Thoracic aorta (tissue), 2 donors: ENCODE measurements at regions not wholly inside any gene's neighbourhood (a gene's known extent, or its start where the extent isn't known, plus 50 kb on each side); places are given as distances from the start of the nearest gene placed in this dataset.

Source experiments
- ATAC-seq: fragments of 150-250 bp; one replicate; pipeline ENCODE4 v1.8.0; 2017; ENCODE audit warnings: low read depth; ENCODE audit not compliant: insufficient number of reproducible peaks, low FRiP score
- DNase-seq: peaks from one replicate; pipeline ENCODE4 v3.0.0-alpha.2; 2020; ENCODE audit warnings: low spot score
- H3K27ac ChIP-seq, 2 donors: fragments of 200-600 bp; sonication (generic); 1 replicate in 1 of 2; 2 replicates in 1 of 2; pipeline ENCODE4 v1.5.1; 2016; ENCODE audit warnings: mild to moderate bottlenecking in 2 of 2, moderate library complexity in 2 of 2
- H3K27me3 ChIP-seq: fragments of 200-600 bp; sonication (generic); replicated peaks from 2 replicates; pipeline ENCODE4 v1.6.0; 2016; ENCODE audit warnings: mild to moderate bottlenecking; ENCODE audit not compliant: insufficient read depth
- H3K36me3 ChIP-seq: fragments of 200-600 bp; sonication (generic); one replicate; pipeline ENCODE4 v1.5.1; 2016
- H3K4me1 ChIP-seq, 2 donors: fragments of 200-600 bp; sonication (generic); 1 replicate in 1 of 2; 2 replicates in 1 of 2; pipeline versions ENCODE4 v1.5.1 to v1.6.0; 2016; ENCODE audit warnings: low read depth in 2 of 2, mild to moderate bottlenecking in 1 of 2; ENCODE audit not compliant: control insufficient read depth in 1 of 2
- H3K4me3 ChIP-seq: fragments of 200-600 bp; sonication (generic); 2 replicates; pipeline ENCODE4 v1.5.1; 2016; ENCODE audit warnings: mild to moderate bottlenecking
- H3K9me3 ChIP-seq: fragments of 200-600 bp; sonication (generic); 2 replicates; pipeline ENCODE4 v1.5.1; 2016
- CTCF ChIP-seq: fragments of 200-600 bp; sonication (generic); IDR thresholded peaks from one replicate; pipeline ENCODE4 v1.5.1; 2019; ENCODE audit warnings: antibody characterized with exemption

GRCh38 chr18:70659036-70659925 is 370.4 kb downstream of the SOCS6 start:
- Histone ChIP-seq H3K27ac (no peak overlapping the region), H3K9me3 (no peaks in the 10 kb centered on the region), H3K27me3 (no peaks in the 10 kb centered on the region), H3K4me1 (no peaks in the 10 kb centered on the region), H3K4me3 (no peak overlapping the region), H3K36me3 (no peaks in the 10 kb centered on the region)
- no peak for TF ChIP-seq CTCF
- DNase-seq (no peak), ATAC-seq (no peak)

- Histone ChIP-seq H3K4me1 (no peaks in the 10 kb centered on the region), H3K9me3 (no peaks in the 10 kb centered on the region), H3K36me3 (no peaks in the 10 kb centered on the region), H3K27me3 (no peaks in the 10 kb centered on the region), H3K27ac (no peak overlapping the region), H3K4me3 (no peak overlapping the region)
- DNase-seq (no peak), ATAC-seq (no peak)
- no peak for TF ChIP-seq CTCF
Observed at GRCh38 chr18:70653671-70654070, 364.8 kb downstream of the SOCS6 start.

GRCh38 chr18:70650878-70651277 is 362.0 kb downstream of the SOCS6 start:
- H3K4me1 ChIP-seq, result no peaks in the 10 kb centered on the region
- H3K9me3 ChIP-seq, result no peaks in the 10 kb centered on the region
- no peaks in the 10 kb centered on the region for H3K36me3 ChIP-seq
- H3K27me3 ChIP-seq, result no peaks in the 10 kb centered on the region
- no peak for DNase-seq
- ATAC-seq, result no peak
- H3K4me3 ChIP-seq, result no peak overlapping the region
- no peak overlapping the region for H3K27ac ChIP-seq
- TF ChIP-seq CTCF, result no peak

GRCh38 chr18:70649683-70650082 is 360.8 kb downstream of the SOCS6 start:
- Histone ChIP-seq H3K27ac (no peak overlapping the region), H3K4me1 (no peaks in the 10 kb centered on the region), H3K4me3 (no peak overlapping the region), H3K36me3 (no peaks in the 10 kb centered on the region), H3K27me3 (no peaks in the 10 kb centered on the region), H3K9me3 (no peaks in the 10 kb centered on the region)
- ATAC-seq (no peak), DNase-seq (no peak)
- no peak for TF ChIP-seq CTCF

GRCh38 chr18:70645971-70646370 is 357.1 kb downstream of the SOCS6 start:
- Histone ChIP-seq H3K27me3 (no peaks in the 10 kb centered on the region), H3K27ac (no peak overlapping the region), H3K36me3 (no peaks in the 10 kb centered on the region), H3K9me3 (no peaks in the 10 kb centered on the region), H3K4me1 (no peaks in the 10 kb centered on the region), H3K4me3 (no peak overlapping the region)
- DNase-seq (no peak), ATAC-seq (no peak)
- no peak for TF ChIP-seq CTCF
